ENCODE measurements at regions not wholly inside any gene's neighbourhood (a gene's known extent, or its start where the extent isn't known, plus 50 kb on each side); places are given as distances from the start of the nearest gene placed in this dataset.

GRCh38 chr18:7457262-7457661 is 109.9 kb upstream of the PTPRM start:
- no peaks in the 10 kb centered on the region for H3K79me2 ChIP-seq
- H3K27me3 ChIP-seq (ENCODE audit: control insufficient read depth, insufficient read depth, low read length) = no peaks in the 10 kb centered on the region
- no peaks in the 10 kb centered on the region for H3K4me1 ChIP-seq
- no peak overlapping the region for H3K27ac ChIP-seq
- no peak for TF ChIP-seq CTCF (IDR thresholded peaks at IDR 0.05)
- no peak overlapping the region for H2AFZ ChIP-seq
- no peak overlapping the region for H3K4me3 ChIP-seq (ENCODE audit: low read depth, low read length)
- H3K4me2 ChIP-seq (ENCODE audit: low read length) = no peak overlapping the region
- no peaks in the 10 kb centered on the region for H3K36me3 ChIP-seq (ENCODE audit: control insufficient read depth, insufficient read depth, low read length)
- H3K9me3 ChIP-seq (ENCODE audit: control insufficient read depth, low read length) = no peaks in the 10 kb centered on the region
- H3K9ac ChIP-seq = no peak overlapping the region

GRCh38 chr18:7458884-7459283 is 108.2 kb upstream of the PTPRM start:
- Histone ChIP-seq H3K4me2 (ENCODE audit: low read length) (no peak overlapping the region), H3K9ac (no peak overlapping the region), H3K4me3 (ENCODE audit: low read depth, low read length) (no peak overlapping the region), H3K79me2 (no peaks in the 10 kb centered on the region), H3K36me3 (ENCODE audit: control insufficient read depth, insufficient read depth, low read length) (no peaks in the 10 kb centered on the region), H2AFZ (no peak overlapping the region), H3K27ac (no peak overlapping the region), H3K4me1 (no peaks in the 10 kb centered on the region), H3K27me3 (ENCODE audit: control insufficient read depth, insufficient read depth, low read length) (no peaks in the 10 kb centered on the region), H3K9me3 (ENCODE audit: control insufficient read depth, low read length) (no peaks in the 10 kb centered on the region)
- no peak for TF ChIP-seq CTCF (IDR thresholded peaks at IDR 0.05)

- Histone ChIP-seq H3K79me2 (no peaks in the 10 kb centered on the region), H3K9ac (no peak overlapping the region), H3K4me3 (ENCODE audit: low read depth, low read length) (no peak overlapping the region), H3K36me3 (ENCODE audit: control insufficient read depth, insufficient read depth, low read length) (no peaks in the 10 kb centered on the region), H3K4me1 (no peaks in the 10 kb centered on the region), H3K27ac (no peak overlapping the region), H2AFZ (peak overlapping the region; percentile 39), H3K9me3 (ENCODE audit: control insufficient read depth, low read length) (no peaks in the 10 kb centered on the region), H3K27me3 (ENCODE audit: control insufficient read depth, insufficient read depth, low read length) (no peaks in the 10 kb centered on the region), H3K4me2 (ENCODE audit: low read length) (no peak overlapping the region)
- no peak for TF ChIP-seq CTCF (IDR thresholded peaks at IDR 0.05)
These were observed 107.0 kb upstream of the PTPRM start for GRCh38 chr18:7459851-7460770.

- Histone ChIP-seq H2AFZ (no peak overlapping the region), H3K9me3 (ENCODE audit: control insufficient read depth, low read length) (no peaks in the 10 kb centered on the region), H3K4me1 (no peaks in the 10 kb centered on the region), H3K27ac (no peak overlapping the region), H3K27me3 (ENCODE audit: control insufficient read depth, insufficient read depth, low read length) (no peaks in the 10 kb centered on the region), H3K36me3 (ENCODE audit: control insufficient read depth, insufficient read depth, low read length) (no peaks in the 10 kb centered on the region), H3K79me2 (no peaks in the 10 kb centered on the region), H3K4me3 (ENCODE audit: low read depth, low read length) (no peak overlapping the region), H3K9ac (no peak overlapping the region), H3K4me2 (ENCODE audit: low read length) (no peak overlapping the region)
- TF ChIP-seq CTCF (IDR thresholded peaks at IDR 0.05) = no peak
These were observed 102.7 kb upstream of the PTPRM start for GRCh38 chr18:7464245-7464966.

Data from parathyroid adenoma (tissue), 2 donors.